NCI-H748 treated with DMSO at 0.1 percent for 48 hours (cell line): ENCODE measurements at regions not wholly inside any gene's neighbourhood (a gene's known extent, or its start where the extent isn't known, plus 50 kb on each side); places are given as distances from the start of the nearest gene placed in this dataset.
A peak's percentile ranks its signal among the peaks of the same experiment; 100 is the strongest.
"Not testable (repeated sequence)": the region's sequence is repeated elsewhere in the genome, so short reads cannot be mapped to it uniquely, and the experiment has no call there.

Experiments used
- DNase-seq: peaks from one replicate; lab custom pipeline; 2025; lab: John Stamatoyannopoulos, UW

DNA sequence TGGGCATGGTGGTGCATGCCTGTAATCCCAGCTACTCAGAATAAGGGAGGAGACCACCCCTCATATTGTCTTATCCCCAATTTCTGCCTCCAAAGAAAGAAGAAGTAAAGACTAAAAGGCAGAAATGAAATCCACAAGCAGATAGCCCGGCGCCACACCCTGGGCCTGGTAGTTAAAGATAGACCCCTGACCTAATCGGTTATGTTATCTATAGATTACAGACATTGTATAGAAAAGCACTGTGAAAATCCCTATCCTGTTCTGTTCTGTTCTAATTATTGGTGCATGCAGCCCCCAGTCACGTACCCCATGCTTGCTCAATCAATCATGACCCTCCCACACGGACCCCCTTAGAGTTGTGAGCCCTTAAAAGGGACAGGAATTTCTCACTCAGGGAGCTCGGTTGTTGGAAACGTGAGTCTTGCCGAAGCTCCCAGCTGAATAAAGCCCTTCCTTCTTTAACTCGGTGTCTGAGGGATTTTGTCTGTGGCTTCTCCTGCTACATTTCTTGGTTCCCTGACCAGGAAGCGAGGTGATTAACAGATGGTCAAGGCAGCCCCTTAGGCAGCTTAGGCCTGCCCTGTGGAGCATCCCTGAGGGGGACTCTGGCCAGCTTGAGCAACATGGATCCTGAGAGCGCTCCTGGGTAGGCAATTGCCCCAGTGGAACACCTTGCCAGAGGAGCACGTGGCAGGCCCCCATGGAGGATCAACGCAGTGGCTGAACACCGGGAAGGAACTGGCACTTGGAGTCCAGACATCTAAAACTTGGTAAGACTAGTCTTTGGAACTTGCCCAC is 188.7 kb upstream of the NDUFV2 start:
- not testable (repeated sequence) for DNase-seq

DNA sequence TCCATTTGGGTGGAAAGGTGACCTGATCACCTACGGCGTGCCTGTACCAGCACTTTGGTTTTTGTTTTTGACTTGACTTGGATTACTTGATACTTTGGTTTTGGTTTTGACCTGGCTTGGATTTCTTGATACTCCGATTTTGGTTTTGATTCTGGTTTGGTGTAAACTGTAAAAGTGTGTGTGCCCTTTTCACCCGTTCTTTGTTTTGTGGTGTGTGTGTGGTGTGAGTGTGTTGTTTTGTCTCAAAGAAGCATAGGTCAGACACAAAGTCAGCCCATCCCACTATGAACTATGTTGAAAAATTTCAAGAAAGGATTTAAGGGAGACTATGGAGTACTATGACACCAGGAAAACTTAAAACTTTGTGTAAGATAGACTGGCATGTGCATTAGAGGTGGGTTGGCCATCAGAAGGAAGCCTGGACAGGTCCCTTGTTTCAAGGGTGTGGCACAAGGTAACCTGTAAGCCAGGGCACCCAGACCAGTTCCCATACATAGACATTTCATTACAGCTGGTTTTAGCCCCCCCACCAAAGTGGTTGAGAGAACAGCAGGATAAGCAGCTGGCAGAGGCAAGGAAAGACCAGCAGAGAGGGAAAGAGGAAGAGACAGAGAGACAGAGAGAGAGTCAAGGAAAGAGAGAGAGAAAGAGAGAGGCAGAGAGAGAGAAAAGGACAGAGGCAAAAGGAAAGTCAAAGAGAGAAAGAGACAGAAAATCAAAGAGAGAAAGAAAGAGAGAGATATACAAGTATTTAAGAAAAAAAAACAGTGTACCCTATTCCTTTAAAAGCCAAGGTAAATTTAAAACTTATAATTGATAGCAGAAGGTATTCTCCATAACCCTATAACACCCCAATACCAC is 187.9 kb upstream of the NDUFV2 start:
- not testable (repeated sequence) for DNase-seq

GRCh38 chr18:8920856-8921787 is 181.4 kb upstream of the NDUFV2 start:
- not testable (repeated sequence) for DNase-seq

DNA sequence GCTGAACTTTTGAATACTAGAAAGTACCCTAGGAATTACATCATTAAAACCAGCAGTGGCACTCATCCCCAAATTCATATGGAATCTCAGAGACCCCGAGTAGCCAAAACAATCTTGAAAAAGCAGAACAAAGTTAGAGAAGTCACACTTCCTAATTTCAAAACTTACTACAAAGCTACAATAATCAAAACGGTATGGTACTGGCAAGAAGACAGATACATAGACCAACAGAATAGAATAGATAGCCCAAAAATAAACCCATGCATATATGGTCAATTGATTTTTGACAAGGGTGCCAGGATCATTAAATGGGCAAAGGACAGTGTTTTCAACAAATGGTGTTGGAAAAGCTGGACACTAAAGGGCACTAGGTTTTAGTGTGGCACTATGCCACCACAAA is 176.0 kb upstream of the NDUFV2 start:
- no peak for DNase-seq

- DNase-seq: no peak
Observed at GRCh38 chr18:8928044-8928443, 174.5 kb upstream of the NDUFV2 start.

DNA sequence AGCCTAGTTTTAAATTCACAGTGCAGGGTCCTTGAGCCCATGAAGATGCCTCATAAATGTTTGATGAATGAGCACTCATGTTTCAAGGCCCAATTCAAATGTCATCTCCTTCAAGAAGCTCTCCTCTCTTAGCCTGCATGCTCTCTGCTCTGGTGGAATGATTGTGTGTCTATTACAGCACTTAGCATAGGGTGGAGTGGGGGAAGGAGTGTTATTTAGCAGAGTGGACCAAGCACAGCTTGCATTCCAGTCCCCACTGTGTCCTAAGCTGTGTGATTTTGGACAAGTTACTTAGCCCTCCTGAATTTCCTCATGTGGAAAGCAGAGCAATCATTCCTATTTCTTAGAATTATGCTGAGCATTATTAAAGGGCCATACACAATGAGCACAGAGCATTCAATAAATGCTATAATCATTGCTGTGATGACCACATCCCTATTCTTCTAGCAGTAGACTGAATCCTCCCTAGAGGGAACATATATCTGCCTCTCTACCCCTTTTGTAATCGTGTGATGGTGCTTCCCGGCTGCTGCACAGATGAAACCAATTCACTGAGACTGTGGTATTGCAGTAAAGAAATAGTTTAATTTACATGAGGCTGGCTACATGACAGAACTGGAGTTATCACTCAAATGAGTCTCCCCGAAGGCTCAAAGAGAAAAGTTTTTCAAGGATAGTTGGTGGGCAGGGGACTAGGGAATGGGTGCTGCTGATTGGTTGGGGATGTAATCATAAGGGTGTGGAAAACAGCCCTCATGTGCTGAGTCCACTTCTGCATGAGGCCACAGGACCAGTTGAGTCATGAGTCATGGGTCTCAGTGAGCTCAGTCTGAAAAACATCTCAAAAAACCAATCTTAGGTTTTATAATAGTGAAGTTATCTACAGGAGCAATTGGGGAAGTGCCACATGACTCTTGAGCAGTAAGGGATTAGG is 173.4 kb upstream of the NDUFV2 start:
- no peak for DNase-seq

DNA sequence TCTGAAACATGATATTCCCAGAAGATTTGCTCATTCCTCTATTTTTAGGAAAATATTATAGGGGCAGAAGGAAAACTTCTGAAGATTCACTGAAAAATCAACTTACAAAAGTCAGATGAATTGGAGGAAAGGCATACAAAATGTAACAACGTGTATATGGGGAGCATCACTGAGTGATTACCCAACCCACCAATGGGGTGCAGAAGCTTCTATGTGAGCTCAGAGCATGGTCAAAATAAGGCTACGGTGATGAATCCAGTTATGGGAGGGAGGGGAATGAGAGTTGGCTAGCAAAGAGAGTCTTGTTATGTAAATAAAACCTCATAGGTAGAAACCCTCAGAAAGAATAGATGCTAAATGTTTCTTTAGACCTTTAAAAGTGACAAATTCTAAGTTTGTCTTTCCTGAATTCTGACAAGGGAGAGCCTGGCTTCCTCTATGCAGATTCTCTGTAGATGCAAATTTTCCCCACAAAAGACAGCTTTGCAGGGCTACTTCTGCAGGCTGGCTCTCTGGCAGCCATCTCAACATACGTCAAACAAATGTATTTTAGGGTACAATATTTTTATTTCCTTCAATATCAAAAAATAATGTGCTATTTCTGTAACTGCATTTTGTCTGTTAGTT is 171.4 kb upstream of the NDUFV2 start:
- DNase-seq: no peak

DNA sequence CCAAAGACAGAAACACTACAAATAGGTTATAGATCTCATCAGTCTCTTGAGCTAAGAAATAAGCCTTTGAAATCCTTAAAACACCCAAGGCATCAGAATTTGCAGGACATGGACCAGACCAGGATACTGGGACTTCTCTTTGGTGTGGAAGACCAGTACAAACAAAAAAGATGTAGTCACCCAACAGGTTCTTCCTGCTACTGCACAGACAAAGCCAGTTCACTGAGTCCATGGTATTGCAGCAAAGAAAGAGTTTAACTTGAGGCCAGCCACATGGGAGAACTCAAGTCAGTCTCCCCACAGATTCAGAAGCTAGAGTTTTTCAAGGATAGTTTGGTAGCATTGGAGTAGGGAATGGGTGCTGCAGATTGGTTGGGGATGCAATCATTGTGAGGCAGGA is 169.6 kb upstream of the NDUFV2 start:
- DNase-seq: no peak

DNA sequence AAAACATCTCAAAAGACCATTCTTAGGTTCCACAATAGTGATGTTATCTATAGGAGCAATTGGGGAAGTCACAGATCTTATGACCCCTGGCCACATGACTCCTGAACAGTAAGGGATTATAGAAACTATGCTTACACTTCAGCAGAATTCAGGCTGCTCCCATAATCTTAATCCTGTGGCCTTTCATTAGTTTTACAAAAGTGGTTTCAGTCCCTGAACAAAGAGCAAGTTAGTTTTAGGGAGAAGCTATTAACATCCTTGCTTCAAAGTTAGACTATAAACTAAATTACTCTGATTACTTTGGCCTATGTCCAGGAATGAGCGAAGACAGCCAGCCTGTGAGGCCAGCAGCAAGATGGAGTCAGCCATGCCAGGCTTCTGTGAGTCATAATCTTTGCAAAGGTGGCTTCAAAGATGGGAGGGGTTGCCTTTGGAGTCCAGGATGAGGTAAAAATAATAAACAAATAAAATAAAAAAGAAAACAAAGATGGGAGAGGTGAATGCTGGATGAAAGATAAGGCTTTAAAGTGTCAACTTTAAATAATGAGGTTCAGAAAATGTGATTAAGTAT is 168.7 kb upstream of the NDUFV2 start:
- peak; percentile 4 for DNase-seq

DNA sequence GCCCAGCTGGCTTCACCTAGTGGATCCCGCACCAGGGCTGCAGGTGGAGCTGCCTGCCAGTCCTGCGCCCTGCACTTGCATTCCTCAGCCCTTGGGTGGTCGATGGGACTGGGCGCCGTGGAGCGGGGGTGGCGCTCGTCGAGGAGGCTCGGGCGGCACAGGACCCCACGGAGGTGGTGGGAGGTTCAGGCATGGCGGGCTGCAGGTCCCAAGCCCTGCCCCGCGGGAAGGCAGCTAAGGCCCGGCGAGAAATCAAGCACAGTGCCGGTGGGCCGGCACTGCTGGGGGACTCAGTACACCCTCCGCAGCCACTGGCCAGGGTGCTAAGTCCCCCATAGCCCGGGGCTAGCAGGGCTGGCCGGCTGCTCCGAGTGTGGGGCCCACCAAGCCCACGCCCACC is 167.2 kb upstream of the NDUFV2 start:
- DNase-seq: not testable (repeated sequence)

GRCh38 chr18:8936619-8937018 is 165.9 kb upstream of the NDUFV2 start:
- DNase-seq: no peak

DNA sequence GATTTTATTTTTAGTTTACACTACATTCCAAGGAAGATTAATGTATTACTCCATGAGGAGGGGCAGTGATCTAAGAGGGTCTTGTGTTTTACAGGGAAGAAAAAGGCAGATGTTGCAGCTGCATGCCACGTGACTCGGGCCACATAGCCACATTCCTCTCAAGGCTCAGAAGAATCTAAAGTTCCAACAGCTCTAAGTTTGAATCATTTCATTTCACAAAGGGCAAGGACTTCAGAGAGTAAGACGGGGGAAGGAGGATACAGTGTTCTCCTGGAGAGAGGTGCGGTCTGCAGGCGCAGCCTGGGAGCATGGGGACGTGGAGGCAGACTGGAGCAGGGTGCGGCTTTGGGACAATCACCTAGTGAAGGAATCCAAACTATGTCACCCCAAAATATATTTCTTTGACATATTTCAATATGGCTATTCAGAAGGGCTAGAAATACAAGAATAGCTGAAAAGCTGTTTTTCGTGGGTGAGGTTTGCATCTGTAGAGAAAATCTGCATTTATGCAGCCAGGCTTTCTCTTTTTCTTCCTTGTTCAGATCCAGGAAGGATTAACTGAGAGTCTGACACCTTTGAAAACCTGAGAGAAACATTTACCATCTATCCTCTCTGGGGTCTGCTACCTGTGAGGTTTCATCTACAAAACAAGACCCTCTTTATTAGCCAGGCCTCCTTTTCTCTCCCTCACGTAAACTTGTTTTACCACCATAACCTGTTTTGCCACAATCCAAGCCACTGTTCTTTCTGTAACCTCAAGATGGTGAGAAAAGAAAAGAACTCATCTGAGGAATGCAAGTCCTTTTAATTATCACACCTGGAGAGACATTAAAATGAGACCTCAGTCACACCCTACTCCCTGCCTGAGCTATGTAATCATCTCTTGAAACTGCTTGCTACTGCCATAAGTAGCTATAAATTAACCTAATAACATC is 165.1 kb upstream of the NDUFV2 start:
- DNase-seq: no peak

DNA sequence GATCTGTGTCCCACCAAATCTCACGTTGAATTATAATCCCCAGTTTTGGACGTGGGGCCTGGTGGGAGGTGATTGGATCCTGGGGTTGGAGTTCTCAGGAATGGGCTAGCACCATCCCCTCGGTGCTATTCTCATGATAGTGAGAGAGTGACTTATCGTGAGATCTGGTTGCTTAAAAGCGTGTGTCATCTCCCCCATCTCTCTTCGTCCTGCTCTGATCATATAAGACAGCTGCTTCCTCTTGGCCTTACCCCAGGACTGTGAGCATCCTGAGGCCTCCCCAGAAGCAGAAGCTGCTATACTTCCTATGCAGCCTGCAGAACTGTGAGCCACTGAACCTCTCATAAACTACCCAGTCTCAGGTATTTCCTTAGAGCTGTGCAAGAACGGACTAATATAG is 163.7 kb upstream of the NDUFV2 start:
- no peak for DNase-seq

- DNase-seq: no peak
Observed at GRCh38 chr18:8942021-8942908, 160.2 kb upstream of the NDUFV2 start.

- DNase-seq: no peak
Observed at GRCh38 chr18:8942909-8943545, 159.5 kb upstream of the NDUFV2 start.

- DNase-seq: no peak
Observed at GRCh38 chr18:8943900-8944870, 158.3 kb upstream of the NDUFV2 start.
